Upper lobe of right lung (tissue), 1 donor: ENCODE measurements at regions not wholly inside any gene's neighbourhood (a gene's known extent, or its start where the extent isn't known, plus 50 kb on each side); places are given as distances from the start of the nearest gene placed in this dataset.

Source experiments
- ATAC-seq: fragments of 200-7000 bp; cut with Tn5 transposase; one replicate; pipeline ENCODE4 v1.9.1; 2020; ENCODE audit warnings: mild to moderate bottlenecking, moderate library complexity
- DNase-seq: peaks from one replicate; pipeline ENCODE4 v3.0.0-alpha.2; 2020
- H3K27ac ChIP-seq: fragments of 200-600 bp; one replicate; pipeline ENCODE4 v1.8.0; 2022
- H3K27me3 ChIP-seq: fragments of 200-600 bp; one replicate; pipeline ENCODE4 v1.8.0; 2022; ENCODE audit warnings: mild to moderate bottlenecking
- H3K36me3 ChIP-seq: fragments of 200-600 bp; one replicate; pipeline ENCODE4 v1.8.0; 2022
- H3K4me1 ChIP-seq: fragments of 200-600 bp; one replicate; pipeline ENCODE4 v1.8.0; 2022
- H3K4me3 ChIP-seq: fragments of 200-600 bp; one replicate; pipeline ENCODE4 v1.8.0; 2022; ENCODE audit warnings: mild to moderate bottlenecking
- H3K9me3 ChIP-seq: fragments of 200-600 bp; one replicate; pipeline ENCODE4 v1.8.0; 2022
- CTCF ChIP-seq: fragments of 200-600 bp; IDR thresholded peaks from one replicate; pipeline ENCODE4 v1.8.0; 2022; ENCODE audit warnings: antibody characterized with exemption
- intact Hi-C: fragments of 100-400 bp; cut with DNase I; formaldehyde crosslinking; loops from one replicate; pipeline ENCODE4 v1.11.0; 2022
- donor health status: DM: no; HTN: yes; CAD: no; lungs with severe emphysema.

GRCh38 chr14:98233656-98234055 is 1038.3 kb downstream of the BCL11B start:
- DNase-seq (no peak), ATAC-seq (no peak)
- H3K27ac ChIP-seq, result no peak overlapping the region
- no peaks in the 10 kb centered on the region for H3K36me3 ChIP-seq
- intact Hi-C loops, result no loop called here
- no peaks in the 10 kb centered on the region for H3K27me3 ChIP-seq
- no peaks in the 10 kb centered on the region for H3K4me1 ChIP-seq
- no peak overlapping the region for H3K4me3 ChIP-seq
- no peak for TF ChIP-seq CTCF
- H3K9me3 ChIP-seq, result no peaks in the 10 kb centered on the region

- Histone ChIP-seq H3K9me3 (no peaks in the 10 kb centered on the region), H3K27me3 (no peaks in the 10 kb centered on the region), H3K36me3 (no peaks in the 10 kb centered on the region), H3K4me1 (no peaks in the 10 kb centered on the region), H3K27ac (no peak overlapping the region), H3K4me3 (no peak overlapping the region)
- TF ChIP-seq CTCF, result no peak
- ATAC-seq (no peak), DNase-seq (no peak)
- intact Hi-C loops, result no loop called here
Measured at GRCh38 chr14:98234208-98234607, 1037.8 kb downstream of the BCL11B start.

- ATAC-seq (no peak), DNase-seq (no peak)
- Histone ChIP-seq H3K36me3 (no peaks in the 10 kb centered on the region), H3K4me3 (no peak overlapping the region), H3K9me3 (no peaks in the 10 kb centered on the region), H3K27ac (no peak overlapping the region), H3K27me3 (no peaks in the 10 kb centered on the region), H3K4me1 (no peaks in the 10 kb centered on the region)
- intact Hi-C loops, result no loop called here
- TF ChIP-seq CTCF, result no peak
Measured at GRCh38 chr14:98236314-98236713, 1035.7 kb downstream of the BCL11B start.

- DNase-seq (no peak), ATAC-seq (no peak)
- no peak for TF ChIP-seq CTCF
- Histone ChIP-seq H3K4me1 (no peaks in the 10 kb centered on the region), H3K27me3 (no peaks in the 10 kb centered on the region), H3K9me3 (no peaks in the 10 kb centered on the region), H3K4me3 (no peak overlapping the region), H3K27ac (no peak overlapping the region), H3K36me3 (no peaks in the 10 kb centered on the region)
- intact Hi-C loops, result no loop called here
Measured at GRCh38 chr14:98237939-98238338, 1034.1 kb downstream of the BCL11B start.

GRCh38 chr14:98240376-98240775 is 1031.6 kb downstream of the BCL11B start:
- TF ChIP-seq CTCF, result no peak
- Histone ChIP-seq H3K36me3 (no peaks in the 10 kb centered on the region), H3K27me3 (no peaks in the 10 kb centered on the region), H3K27ac (no peak overlapping the region), H3K4me1 (no peaks in the 10 kb centered on the region), H3K4me3 (no peak overlapping the region), H3K9me3 (no peaks in the 10 kb centered on the region)
- ATAC-seq, result no peak
- intact Hi-C loops, result no loop called here
- DNase-seq, result no peak

GRCh38 chr14:98242903-98243302 is 1029.1 kb downstream of the BCL11B start:
- Histone ChIP-seq H3K4me3 (no peak overlapping the region), H3K27me3 (no peaks in the 10 kb centered on the region), H3K27ac (no peak overlapping the region), H3K9me3 (no peaks in the 10 kb centered on the region), H3K36me3 (no peaks in the 10 kb centered on the region), H3K4me1 (no peaks in the 10 kb centered on the region)
- intact Hi-C loops, result no loop called here
- ATAC-seq (no peak), DNase-seq (no peak)
- no peak for TF ChIP-seq CTCF
